MCF 10A (cell line): ENCODE measurements at regions not wholly inside any gene's neighbourhood (a gene's known extent, or its start where the extent isn't known, plus 50 kb on each side); places are given as distances from the start of the nearest gene placed in this dataset.

Source experiments
- BruUV-seq: library from RNA; stranded (reverse); fragments of 400-500 nt; replicated peaks from 2 replicates; lab custom pipeline; 2021; lab: Mats Ljungman, UMichigan
- CTCF ChIA-PET: fragments of 300-600 bp; sonication (Branson Sonifier 250); formaldehyde crosslinking; extraction: SDS; loops from one replicate; lab custom pipeline; 2021; ENCODE audit warnings: antibody characterized with exemption, inconsistent platforms; lab: Yijun Ruan, JAX
- POLR2A ChIA-PET: fragments of 300-600, 350-650 bp; sonication (Branson Sonifier 250); formaldehyde crosslinking; extraction: SDS; loops from one replicate; lab custom pipeline; 2020; ENCODE audit warnings: antibody characterized with exemption, inconsistent platforms; lab: Yijun Ruan, JAX
- DNase-seq: peaks from one replicate; pipeline ENCODE4 v3.0.0-alpha.2; 2018; ENCODE audit not compliant: unreplicated experiment
- H3K27ac Mint-ChIP-seq: one replicate; pipeline ENCODE4 v1.8.0; 2022; ENCODE audit warnings: mild to moderate bottlenecking, low read depth, mixed read lengths; ENCODE audit not compliant: unreplicated experiment
- H3K27me3 Mint-ChIP-seq: one replicate; pipeline ENCODE4 v1.8.0; 2022; ENCODE audit warnings: mixed read lengths; ENCODE audit not compliant: insufficient read depth, unreplicated experiment
- H3K36me3 Mint-ChIP-seq: one replicate; pipeline ENCODE4 v1.8.0; 2022; ENCODE audit warnings: mild to moderate bottlenecking, moderate library complexity, mixed read lengths; ENCODE audit not compliant: insufficient read depth, unreplicated experiment
- H3K4me1 Mint-ChIP-seq: one replicate; pipeline ENCODE4 v1.8.0; 2022; ENCODE audit warnings: mixed read lengths; ENCODE audit not compliant: insufficient read depth, unreplicated experiment
- H3K4me3 Mint-ChIP-seq: one replicate; pipeline ENCODE4 v1.8.0; 2022; ENCODE audit warnings: mild to moderate bottlenecking, moderate library complexity, mixed read lengths; ENCODE audit not compliant: unreplicated experiment
- H3K9me3 Mint-ChIP-seq: one replicate; pipeline ENCODE4 v1.8.0; 2022; ENCODE audit warnings: mixed read lengths; ENCODE audit not compliant: unreplicated experiment
- CTCF ChIP-seq: fragments of 200-600 bp; IDR thresholded peaks from one replicate; pipeline ENCODE4 v1.8.0; 2022; ENCODE audit warnings: antibody characterized with exemption, mild to moderate bottlenecking; ENCODE audit not compliant: unreplicated experiment
- intact Hi-C: fragments of 100-400 bp; cut with micrococcal nuclease; formaldehyde crosslinking; loops from 2 replicates; pipeline ENCODE4 v1.14.1; 2022

- ChIA-PET CTCF (interaction anchor here (0.6 to 0.7 kb wide), 2 partner anchors 49 to 240 kb away, joined by 3 read pairs; no protein-coding TSS in a partner anchor), POLR2A (interaction anchor here (0.6 kb wide), 1 partner anchor 77 kb away, joined by 5 read pairs; no protein-coding TSS in a partner anchor)
- Mint-ChIP-seq H3K27me3 (peaks cover 13% of the 10 kb centered on the region), H3K36me3 (no peaks in the 10 kb centered on the region), H3K9me3 (no peaks in the 10 kb centered on the region), H3K4me1 (no peaks in the 10 kb centered on the region), H3K27ac (no peak overlapping the region), H3K4me3 (no peak overlapping the region)
- DNase-seq = no peak
- intact Hi-C loops = no loop called here
- BruUV-seq = no TSS peak
- no peak for TF ChIP-seq CTCF
These were observed 154.1 kb downstream of the NUP210 start for GRCh38 chr3:13266005-13266404.

GRCh38 chr3:13265507-13265906, 154.6 kb downstream of the NUP210 start:
- DNase-seq = no peak
- POLR2A ChIA-PET = no interaction called here
- no peak for TF ChIP-seq CTCF
- Mint-ChIP-seq H3K27ac (no peak overlapping the region), H3K27me3 (peaks cover 13% of the 10 kb centered on the region), H3K9me3 (no peaks in the 10 kb centered on the region), H3K4me3 (no peak overlapping the region), H3K36me3 (no peaks in the 10 kb centered on the region), H3K4me1 (no peaks in the 10 kb centered on the region)
- CTCF ChIA-PET = interaction anchor here (0.6 to 0.7 kb wide), 2 partner anchors 49 to 109 kb away, joined by 3 read pairs; no protein-coding TSS in a partner anchor
- BruUV-seq = no TSS peak
- intact Hi-C loops = no loop called here

GRCh38 chr3:13265016-13265415, 155.1 kb downstream of the NUP210 start:
- ChIA-PET POLR2A (no interaction called here), CTCF (interaction anchor here (0.7 kb wide), 1 partner anchor 110 kb away, joined by 3 read pairs; no protein-coding TSS in a partner anchor)
- no peak for DNase-seq
- H3K9me3 Mint-ChIP-seq = no peaks in the 10 kb centered on the region
- H3K27ac Mint-ChIP-seq = no peak overlapping the region
- peaks cover 18% of the 10 kb centered on the region for H3K27me3 Mint-ChIP-seq
- H3K4me1 Mint-ChIP-seq = no peaks in the 10 kb centered on the region
- no peak overlapping the region for H3K4me3 Mint-ChIP-seq
- BruUV-seq = no TSS peak
- intact Hi-C loops = no loop called here
- no peaks in the 10 kb centered on the region for H3K36me3 Mint-ChIP-seq
- TF ChIP-seq CTCF = no peak

GRCh38 chr3:13264468-13264795, 155.7 kb downstream of the NUP210 start:
- peaks cover 23% of the 10 kb centered on the region for H3K27me3 Mint-ChIP-seq
- BruUV-seq = no TSS peak
- no peak overlapping the region for H3K27ac Mint-ChIP-seq
- CTCF ChIA-PET = no interaction called here
- H3K9me3 Mint-ChIP-seq = no peaks in the 10 kb centered on the region
- H3K36me3 Mint-ChIP-seq = no peaks in the 10 kb centered on the region
- H3K4me1 Mint-ChIP-seq = no peaks in the 10 kb centered on the region
- no peak overlapping the region for H3K4me3 Mint-ChIP-seq
- TF ChIP-seq CTCF = no peak
- intact Hi-C loops = no loop called here
- POLR2A ChIA-PET = interaction anchor here (0.7 kb wide), 1 partner anchor 51 kb away, joined by 4 read pairs; no protein-coding TSS in a partner anchor
- DNase-seq = no peak
